ENCODE measurements at regions not wholly inside any gene's neighbourhood (a gene's known extent, or its start where the extent isn't known, plus 50 kb on each side); places are given as distances from the start of the nearest gene placed in this dataset.
"Not testable (repeated sequence)": the region's sequence is repeated elsewhere in the genome, so short reads cannot be mapped to it uniquely, and the experiment has no call there.

DNA sequence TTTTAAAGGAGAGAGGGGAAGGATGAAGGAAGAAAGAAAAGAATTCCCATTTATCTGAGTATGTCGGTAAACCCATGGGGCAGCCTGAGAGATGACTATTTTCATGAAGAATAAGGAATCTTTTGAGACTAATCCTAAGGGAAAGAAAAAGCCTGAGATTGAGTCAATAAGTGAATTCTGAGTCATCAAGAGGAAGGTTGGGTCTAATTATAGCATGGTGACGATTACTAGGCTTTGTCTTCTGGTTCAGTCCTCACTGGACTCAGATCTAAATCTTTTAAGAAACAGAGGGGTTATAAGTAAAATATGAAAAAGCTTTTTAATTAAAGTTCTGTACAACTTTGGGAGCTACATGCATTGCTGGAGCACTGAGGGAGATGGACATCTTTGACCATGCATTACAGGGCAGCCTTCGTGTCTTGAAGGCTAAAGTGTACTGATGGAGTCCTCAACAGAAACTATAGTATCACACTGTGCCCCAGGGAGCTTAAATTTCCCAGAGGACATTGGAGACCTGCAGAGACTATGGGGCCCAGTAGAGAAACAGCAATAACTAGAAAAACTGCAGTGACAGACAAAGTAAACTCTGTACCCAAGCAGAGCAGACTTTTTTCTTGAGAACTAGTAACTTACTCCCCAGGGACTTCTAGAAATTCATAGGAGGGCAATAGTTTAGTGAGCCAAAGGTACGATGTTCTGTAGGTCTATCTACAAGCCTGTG lies 260.9 kb downstream of the RAD51AP2 start:
- DNase-seq (ENCODE audit: extremely low read depth in 1 of 2, low read depth in 1 of 2): no peak

DNA sequence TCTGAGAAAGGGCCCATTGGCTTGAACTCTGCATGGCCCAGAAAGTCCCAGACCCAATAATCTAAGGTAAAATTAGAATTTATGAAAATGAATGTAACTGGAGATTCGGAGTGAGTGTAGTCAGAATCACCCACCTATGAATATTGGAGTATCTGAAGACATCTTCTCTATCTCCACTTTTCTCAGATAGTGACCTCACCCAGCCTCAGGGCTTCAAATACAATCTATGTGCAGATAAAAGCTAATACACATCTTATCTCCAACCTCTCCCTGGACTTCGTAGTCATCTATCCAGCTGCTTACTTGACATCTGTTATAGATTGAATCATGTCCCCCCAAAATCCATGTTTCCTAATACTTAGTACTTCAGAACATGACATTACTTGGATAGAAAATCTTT lies 263.2 kb downstream of the RAD51AP2 start:
- DNase-seq (ENCODE audit: extremely low read depth in 1 of 2, low read depth in 1 of 2): no peak

DNA sequence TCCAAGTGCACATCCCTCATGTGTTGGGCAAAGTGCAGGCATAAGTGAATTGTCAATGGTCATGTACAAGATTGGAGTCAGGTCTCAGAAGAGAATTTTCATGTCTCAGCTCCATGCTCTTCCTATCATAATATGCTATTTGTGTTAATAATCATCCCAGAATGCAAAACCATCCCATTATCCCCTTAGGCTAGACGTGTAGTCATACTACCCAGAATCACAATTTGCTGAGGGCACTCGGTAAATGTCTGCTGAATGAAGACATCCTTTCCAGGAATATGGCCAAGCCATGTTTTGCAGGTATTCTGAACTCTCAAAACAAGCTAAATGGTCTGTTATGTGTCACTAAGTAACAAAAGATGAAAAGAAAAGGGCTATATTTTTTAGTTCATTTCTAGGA lies 263.8 kb downstream of the RAD51AP2 start:
- no peak for DNase-seq (ENCODE audit: extremely low read depth in 1 of 2, low read depth in 1 of 2)

- no peak for DNase-seq (ENCODE audit: extremely low read depth in 1 of 2, low read depth in 1 of 2)
These were observed 266.0 kb downstream of the RAD51AP2 start for GRCh38 chr2:17252258-17252657.

DNA sequence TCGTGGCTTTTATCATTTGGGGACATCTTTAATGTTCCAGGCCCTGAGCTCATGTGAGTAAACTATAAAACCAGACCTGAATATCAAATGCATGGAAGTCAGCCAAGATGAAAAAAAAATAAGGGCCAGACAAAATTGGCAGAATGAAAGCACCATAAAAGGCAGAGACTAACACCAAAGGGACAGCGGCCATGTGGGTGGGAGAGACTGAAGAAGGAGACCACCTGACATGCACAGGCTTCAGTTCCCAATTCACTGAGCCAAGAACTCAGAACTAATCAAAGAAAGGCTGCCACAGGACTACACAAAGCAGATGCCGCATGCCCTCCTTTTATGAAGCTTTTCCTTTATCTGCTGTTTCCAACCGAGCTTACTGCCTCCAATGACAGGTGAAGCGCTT lies 267.1 kb downstream of the RAD51AP2 start:
- DNase-seq (ENCODE audit: extremely low read depth in 1 of 2, low read depth in 1 of 2): no peak

- DNase-seq (ENCODE audit: extremely low read depth in 1 of 2, low read depth in 1 of 2): no peak
These were observed 269.0 kb downstream of the RAD51AP2 start for GRCh38 chr2:17249249-17249648.

- no peak for DNase-seq (ENCODE audit: extremely low read depth in 1 of 2, low read depth in 1 of 2)
These were observed 272.3 kb downstream of the RAD51AP2 start for GRCh38 chr2:17245906-17246305.

GRCh38 chr2:17242813-17243485 lies 275.3 kb downstream of the RAD51AP2 start:
- no peak for DNase-seq (ENCODE audit: extremely low read depth in 1 of 2, low read depth in 1 of 2)

- no peak for DNase-seq (ENCODE audit: extremely low read depth in 1 of 2, low read depth in 1 of 2)
These were observed 278.7 kb downstream of the RAD51AP2 start for GRCh38 chr2:17239550-17239949.

GRCh38 chr2:17235167-17235566 lies 283.1 kb downstream of the RAD51AP2 start:
- no peak for DNase-seq (ENCODE audit: extremely low read depth in 1 of 2, low read depth in 1 of 2)

GRCh38 chr2:17232776-17233556 lies 285.3 kb downstream of the RAD51AP2 start:
- no peak for DNase-seq (ENCODE audit: extremely low read depth in 1 of 2, low read depth in 1 of 2)

- no peak for DNase-seq (ENCODE audit: extremely low read depth in 1 of 2, low read depth in 1 of 2)
These were observed 286.8 kb downstream of the RAD51AP2 start for GRCh38 chr2:17231394-17231965.

DNA sequence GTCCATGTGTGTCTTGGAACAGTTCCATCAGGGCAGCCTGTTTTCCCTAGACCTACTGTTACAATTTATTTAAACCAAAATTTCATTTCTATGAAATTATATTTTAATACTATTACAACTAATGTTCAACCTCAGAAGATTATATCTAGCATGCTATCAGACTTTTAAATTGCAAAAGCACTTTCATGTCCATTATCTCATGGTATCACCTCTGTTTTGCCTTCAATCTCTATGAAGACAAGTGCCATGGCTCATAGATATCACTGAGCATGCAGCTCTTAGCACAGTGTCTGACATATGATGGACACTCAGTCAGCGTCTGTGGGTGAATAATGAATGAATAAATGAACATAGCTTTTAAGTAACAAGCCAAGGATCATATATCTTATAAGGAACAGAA lies 288.8 kb downstream of the RAD51AP2 start:
- DNase-seq (ENCODE audit: extremely low read depth in 1 of 2, low read depth in 1 of 2): no peak

DNA sequence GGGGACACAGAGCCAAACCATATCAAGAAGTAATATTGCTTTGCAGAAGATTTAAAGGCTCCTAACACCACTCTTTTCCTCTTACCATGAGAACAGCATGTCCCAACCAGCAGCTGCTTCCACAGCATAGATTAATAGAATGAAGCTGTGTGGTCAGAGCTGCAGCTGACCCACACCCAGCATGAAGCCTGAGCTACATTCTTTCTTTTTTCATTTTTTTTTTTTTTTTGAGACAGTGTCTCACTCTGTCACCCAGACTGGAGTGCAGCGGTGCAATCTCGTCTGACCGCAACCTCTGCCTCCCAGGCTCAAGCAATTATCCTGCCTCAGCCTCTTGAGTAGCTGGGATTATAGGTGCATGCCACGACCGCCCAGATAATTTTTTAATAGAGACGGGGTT lies 289.8 kb downstream of the RAD51AP2 start:
- DNase-seq (ENCODE audit: extremely low read depth in 1 of 2, low read depth in 1 of 2): no peak

DNA sequence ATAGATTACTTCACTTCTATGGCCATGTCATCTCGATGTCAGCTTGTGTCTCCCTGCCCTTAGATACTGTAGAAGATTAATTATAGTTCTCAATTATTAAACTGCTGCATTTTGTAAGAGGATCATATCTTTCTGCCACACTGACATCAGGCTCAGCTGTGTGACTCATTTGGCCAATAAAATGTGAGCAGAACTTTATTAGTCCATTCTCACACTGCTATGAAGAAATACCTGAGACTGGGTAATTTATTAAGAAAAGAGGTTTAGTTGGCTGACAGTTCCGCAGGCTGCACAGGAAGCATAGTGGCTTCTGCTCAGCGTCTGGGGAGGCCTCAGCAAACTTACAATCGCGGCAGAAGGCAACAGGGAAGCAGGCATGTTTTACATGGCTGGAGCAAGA lies 290.4 kb downstream of the RAD51AP2 start:
- no peak for DNase-seq (ENCODE audit: extremely low read depth in 1 of 2, low read depth in 1 of 2)

- no peak for DNase-seq (ENCODE audit: extremely low read depth in 1 of 2, low read depth in 1 of 2)
These were observed 291.2 kb downstream of the RAD51AP2 start for GRCh38 chr2:17226941-17227490.

GRCh38 chr2:17223211-17223610 lies 295.0 kb downstream of the RAD51AP2 start:
- no peak for DNase-seq (ENCODE audit: extremely low read depth in 1 of 2, low read depth in 1 of 2)

GRCh38 chr2:17208511-17208910 lies 309.7 kb downstream of the RAD51AP2 start:
- DNase-seq (ENCODE audit: extremely low read depth in 1 of 2, low read depth in 1 of 2): no peak

GRCh38 chr2:17206771-17207170 lies 311.5 kb downstream of the RAD51AP2 start:
- no peak for DNase-seq (ENCODE audit: extremely low read depth in 1 of 2, low read depth in 1 of 2)

DNA sequence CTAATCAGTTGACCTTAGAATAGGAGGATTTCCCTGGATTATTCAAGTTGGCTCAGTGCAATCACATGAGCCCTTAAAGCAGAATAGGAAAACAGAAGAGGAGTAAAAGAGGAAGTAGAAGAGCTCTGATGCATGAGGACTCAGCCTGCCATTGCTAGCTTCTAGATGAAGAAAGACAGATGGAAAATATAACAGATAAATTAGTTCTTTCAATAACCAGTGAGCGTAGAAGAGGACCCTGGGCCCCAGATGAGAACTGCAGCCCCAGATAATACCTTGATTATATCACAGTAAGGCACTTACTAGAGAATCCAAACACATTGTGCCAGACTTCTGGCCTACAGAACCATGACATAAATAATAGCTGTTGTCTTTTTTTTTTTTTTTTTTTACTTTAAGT lies 314.0 kb downstream of the RAD51AP2 start:
- DNase-seq (ENCODE audit: extremely low read depth in 1 of 2, low read depth in 1 of 2): not testable (repeated sequence)

DNA sequence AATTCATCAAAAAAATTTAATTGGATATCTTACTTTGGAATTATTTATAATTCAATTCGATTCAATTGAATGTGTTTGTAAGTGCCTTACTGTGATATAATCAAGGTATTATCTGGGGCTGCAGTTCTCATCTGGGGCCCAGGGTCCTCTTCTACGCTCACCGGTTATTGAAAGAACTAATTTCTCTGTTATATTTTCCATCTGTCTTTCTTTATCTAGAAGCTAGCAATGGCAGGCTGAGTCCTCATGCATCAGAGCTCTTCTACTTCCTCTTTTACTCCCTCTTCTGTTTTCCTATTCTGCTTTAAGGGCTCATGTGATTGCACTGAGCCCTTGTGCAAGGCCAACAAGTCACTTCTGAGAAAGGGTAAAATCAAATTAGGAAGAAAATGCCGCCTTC lies 315.6 kb downstream of the RAD51AP2 start:
- DNase-seq (ENCODE audit: extremely low read depth in 1 of 2, low read depth in 1 of 2): not testable (repeated sequence)

Measured in activated CD8-positive, alpha-beta memory T cell treated with anti-CD3 and anti-CD28 coated beads for 1 hour (primary cell).